ENCODE measurements at regions not wholly inside any gene's neighbourhood (a gene's known extent, or its start where the extent isn't known, plus 50 kb on each side); places are given as distances from the start of the nearest gene placed in this dataset.
"Not testable (repeated sequence)": the region's sequence is repeated elsewhere in the genome, so short reads cannot be mapped to it uniquely, and the experiment has no call there.

DNA sequence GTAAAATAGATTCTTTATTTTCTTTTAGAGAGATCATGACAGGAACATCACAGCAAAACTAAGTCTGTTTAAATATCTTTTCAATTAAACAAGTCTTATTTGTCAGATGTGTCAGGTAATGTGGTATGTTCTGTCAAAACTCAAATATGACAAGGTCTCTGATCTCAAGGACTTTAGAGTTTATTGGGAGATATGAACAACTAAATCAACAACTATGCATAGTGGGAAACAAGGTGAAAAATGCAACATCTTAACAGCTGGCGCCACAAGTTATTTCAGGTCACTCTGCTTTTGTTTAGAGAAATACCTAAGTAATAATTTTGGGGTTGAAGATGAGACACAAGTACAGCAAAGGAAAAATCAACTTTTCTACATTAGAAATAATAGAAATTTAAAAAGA lies 779.4 kb upstream of the ADGRL4 start:
- DNase-seq: no peak

DNA sequence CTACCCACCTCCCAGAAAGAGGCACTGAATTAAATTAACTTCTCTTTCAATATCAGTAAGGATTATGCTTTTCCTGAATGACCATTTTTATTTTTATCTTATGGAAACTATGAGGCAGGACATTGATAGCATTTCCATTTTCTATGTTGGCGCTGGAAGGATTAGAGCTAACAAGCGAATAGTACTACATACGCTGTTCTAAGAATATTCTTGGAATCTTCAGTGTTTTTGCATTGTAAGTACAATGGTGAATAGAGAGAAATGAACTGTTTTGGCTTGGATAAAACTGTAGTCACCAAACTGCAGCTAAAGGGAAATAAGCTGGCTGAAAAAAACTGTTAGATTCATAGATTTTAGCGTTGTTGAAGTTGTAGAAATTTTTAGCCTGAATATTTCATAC lies 779.0 kb upstream of the ADGRL4 start:
- no peak for DNase-seq

DNA sequence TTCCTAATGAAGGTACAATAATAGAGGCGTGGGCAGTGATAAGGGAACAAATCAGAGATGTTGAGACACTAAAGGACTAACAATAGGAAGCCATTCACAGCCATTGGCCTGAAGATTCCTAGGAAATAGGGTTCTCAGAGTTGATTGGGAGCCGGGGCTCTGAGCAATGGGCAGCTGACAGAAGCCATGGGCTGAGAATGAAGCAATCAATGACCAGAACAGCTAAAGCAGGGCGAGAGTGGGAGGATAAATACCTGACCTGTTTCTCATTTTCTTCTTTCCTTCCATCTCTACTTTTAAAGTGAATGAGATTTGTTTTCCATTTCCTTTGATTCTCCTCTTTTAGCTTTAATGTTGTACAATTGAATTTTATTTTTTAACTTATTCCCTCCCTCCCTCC lies 774.7 kb upstream of the ADGRL4 start:
- no peak for DNase-seq

DNA sequence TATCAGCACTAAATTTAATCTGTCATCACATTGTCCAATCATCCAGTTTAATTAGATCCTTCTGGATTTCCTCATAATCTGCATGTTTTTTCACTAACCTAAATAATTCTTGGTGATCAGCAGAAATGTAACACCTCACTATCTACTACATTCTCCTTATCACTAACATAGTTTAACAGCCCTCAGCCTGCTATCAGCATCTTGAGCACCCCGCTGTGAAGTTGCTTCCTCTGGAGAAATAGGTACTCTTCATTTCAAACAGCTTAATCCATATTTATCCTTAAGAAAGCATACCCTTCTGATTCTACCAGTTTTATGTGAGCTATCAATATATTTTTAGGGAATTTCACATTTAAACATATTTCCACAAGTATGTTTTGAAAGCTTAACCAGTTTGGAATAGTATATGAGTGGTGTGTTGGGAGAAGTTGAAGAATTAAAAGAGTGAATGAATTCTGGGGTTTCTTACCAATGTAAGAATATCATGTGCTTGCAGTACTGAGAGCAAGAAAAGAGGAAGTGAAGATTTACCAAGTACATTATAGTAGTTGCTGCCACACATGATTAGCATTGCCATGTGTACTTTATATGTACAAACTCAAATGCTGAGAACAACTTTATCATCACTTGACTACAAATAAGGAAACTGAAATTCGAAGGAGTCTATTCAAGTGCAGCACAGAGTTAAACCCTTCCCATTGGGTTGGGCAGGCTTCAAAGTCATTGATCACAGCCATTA lies 771.1 kb upstream of the ADGRL4 start:
- no peak for DNase-seq

DNA sequence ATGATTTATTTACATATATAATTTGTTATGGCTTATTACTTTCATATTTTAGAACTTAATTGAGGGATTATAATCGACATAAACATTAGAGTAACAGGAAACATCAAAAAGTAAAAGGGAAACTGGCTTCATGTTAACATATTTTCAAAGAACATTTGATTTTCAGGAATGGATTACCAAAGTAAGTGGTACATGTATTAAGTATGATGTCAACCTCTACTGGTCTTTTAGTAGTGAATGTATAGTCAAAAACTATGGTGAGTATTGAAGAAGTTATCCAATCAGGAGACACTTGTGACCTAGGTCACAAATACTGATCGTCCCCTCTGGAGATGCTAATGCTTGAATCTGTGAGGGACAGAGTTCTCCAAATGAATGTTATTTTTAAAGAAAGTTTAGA lies 768.9 kb upstream of the ADGRL4 start:
- DNase-seq: no peak

DNA sequence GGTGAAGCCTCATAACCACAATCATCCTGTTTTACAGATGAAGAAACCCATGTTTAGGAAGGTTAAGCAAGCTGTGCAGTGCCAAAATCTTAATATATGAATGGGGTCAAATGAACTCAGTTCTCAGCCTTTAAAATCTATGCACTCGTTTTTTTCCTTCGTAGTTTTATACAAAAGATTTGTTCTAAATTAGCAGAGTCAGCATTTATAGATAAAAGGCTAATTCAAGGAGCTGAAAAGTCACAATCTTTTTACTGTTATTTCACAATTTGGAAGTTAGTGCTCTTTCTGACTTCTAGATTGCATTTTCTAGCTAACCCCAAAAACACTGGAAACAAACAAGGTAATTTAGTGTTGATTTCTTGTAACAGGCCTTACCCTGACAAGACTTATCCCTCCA lies 766.9 kb upstream of the ADGRL4 start:
- DNase-seq: no peak

DNA sequence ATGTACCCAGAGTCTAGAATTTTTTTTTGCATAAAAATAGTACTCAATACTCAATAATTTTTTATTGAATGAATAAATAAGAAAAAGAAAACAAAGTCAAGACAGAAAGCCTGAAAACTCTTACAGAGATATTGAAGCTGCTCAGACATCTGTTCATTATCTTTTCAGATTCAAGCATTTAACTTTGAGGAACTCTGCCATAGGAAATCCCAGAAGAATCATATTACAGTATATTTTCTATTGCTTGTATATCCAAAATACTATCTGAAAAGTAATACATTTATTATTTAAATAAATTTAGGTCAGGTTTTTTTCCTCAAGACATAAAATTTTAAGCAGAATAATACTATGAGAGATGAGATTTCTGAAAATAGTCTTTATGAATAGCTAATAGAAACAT lies 755.9 kb upstream of the ADGRL4 start:
- no peak for DNase-seq

DNA sequence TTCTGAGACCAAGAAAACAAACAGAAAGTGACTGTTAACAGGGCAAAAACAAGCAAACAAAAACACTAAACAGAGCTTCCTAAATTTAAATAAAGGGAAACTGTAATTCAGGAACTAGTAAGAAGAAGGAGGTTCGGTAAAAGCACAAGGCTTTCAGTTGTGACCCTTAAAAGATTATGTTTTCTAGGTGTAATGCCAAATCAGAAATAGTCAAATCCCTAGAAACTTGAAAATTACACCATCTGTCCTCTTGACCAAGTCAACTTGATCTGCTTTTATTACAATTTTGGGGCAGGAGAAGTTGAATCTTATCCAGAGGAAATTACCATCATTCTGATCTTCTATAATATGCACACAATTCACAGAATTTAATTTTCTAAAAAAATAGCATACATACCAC lies 754.0 kb upstream of the ADGRL4 start:
- DNase-seq: no peak

DNA sequence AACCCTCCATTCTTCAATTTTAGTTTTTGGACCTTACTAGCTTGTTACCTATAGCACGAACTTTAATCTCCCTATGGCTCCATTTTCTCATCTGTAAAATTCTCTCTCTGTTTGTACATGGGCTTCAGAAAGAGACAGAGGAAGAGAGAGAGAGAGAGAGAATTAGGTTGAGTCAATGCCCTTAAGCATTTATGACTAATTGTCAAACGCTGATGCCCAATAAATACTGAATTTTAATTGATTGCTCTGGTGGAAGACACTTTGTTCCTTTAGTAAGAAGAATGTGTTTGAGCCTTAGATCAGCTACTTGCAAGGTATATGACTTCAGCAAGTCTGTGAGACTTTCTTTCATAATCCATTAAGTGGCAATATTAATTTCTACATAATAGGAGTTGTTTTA lies 743.1 kb upstream of the ADGRL4 start:
- no peak for DNase-seq

DNA sequence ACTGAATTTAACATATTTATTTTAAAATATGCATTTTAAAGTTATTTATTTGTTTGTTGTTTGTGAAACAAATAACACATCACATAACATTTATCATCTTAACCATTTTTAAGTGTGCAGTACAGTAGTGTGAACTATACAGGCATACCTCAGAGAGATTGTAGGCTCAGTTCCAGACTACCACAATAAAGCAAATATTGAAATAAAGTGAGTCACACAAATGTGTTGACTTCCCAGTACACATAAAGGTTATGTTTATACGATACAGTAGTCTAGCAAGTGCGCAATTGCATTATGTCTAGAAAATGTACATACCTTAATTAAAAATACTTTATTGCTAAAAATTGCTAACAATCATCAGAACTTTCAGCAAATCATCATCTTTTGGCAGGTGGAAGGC lies 739.4 kb upstream of the ADGRL4 start:
- no peak for DNase-seq

DNA sequence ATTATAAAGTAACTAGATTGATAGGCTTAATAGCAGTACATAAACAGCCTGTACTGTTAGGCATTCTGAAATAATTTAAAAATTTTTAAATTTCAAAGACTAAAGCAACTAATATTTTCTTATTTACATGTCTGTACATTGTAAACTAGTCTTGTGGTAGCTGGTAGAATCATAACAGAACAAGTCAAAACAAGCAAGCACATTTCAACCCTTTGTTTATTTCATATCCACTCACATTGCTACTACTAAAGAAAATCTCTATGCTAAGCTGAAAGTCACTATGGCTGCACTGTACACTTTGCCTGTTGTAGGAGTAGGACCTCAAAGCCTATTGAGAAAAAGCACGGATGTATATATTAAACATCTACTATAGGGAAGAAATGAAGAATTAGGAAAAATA lies 738.2 kb upstream of the ADGRL4 start:
- DNase-seq: no peak

DNA sequence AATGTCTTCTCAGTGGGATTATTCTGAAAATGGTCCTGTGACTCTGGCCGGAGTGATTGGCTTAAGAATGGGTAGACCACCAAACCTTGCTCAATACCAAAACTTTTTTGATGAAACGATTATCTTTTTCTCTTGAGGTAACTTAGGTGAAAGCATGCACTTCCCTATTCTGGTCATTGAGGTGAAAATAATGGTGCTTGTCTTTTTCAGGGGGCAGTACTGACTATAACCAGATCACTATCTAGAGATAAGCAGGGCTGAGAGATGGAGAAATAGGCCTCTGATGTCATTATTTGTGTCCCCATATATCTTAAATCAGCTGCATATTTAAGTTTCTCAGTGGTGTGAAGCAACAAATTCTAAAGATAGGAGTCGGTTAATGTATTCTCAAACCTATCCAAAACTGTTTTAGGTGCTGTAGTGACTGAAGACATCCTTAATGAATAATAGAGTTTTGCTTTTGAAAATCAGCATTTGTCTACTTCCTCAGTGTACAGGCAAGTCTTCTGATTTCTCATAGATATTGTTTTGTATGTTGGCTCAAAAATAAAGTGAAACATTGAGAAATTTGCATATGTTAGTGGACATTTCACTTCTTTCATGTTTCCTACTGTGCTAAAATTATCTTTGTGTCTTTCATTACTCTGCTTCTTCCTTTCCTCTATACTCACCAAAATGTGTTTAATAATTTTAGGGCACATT lies 735.3 kb upstream of the ADGRL4 start:
- DNase-seq: no peak

DNA sequence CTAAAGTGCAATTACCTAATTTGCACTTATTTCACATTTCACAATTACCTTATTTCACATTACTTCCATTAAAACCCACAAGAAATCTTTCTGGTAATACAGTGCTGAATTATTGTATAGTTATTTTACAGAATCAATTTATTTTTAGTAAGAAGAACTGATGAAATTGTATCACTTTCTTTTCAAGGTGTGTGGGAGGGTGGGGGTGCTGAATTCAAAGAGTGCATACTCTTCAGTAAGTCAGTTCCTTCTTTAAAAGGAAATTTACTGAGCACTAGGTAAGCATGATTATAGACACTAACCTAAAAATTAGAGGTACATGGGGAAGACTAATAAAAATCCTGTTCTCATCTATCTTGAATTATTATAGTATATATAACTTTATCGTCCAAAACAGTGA lies 731.6 kb upstream of the ADGRL4 start:
- no peak for DNase-seq

DNA sequence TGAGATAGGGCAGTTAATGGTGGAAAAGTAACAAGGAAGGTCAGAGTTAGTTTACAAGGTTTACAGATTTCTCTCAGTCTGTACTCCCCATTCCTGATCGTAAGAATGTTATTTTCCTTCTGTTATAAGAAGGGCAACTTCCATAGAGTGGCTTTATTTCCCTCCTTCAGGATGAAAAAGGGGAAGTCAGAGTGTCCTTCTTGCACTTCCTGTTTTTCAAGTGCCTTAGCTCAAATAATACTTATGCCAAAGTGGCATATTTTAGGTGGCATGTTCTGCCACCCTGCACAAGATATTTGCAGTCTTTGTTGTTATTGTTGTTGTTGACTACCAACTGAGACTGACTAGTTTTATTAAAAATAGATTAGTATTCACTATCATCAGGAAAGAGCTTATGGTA lies 730.7 kb upstream of the ADGRL4 start:
- DNase-seq: no peak

DNA sequence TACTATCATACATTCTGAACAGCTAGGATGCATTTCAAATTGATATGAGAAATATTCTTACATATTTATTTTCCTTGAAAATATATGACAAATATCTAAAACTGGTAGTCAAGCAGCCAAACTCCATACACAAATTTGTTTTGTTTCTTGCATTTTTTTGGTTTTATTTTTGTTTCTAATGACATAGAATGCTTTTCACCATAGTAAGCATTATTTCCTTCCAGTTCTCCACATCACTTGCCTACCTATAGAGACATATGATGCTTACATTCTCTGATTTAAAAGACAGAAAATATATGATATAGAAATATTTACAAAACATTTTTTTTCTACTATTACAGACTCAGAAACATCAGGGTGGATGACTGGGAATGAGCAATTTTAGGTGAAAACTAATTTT lies 726.4 kb upstream of the ADGRL4 start:
- no peak for DNase-seq

DNA sequence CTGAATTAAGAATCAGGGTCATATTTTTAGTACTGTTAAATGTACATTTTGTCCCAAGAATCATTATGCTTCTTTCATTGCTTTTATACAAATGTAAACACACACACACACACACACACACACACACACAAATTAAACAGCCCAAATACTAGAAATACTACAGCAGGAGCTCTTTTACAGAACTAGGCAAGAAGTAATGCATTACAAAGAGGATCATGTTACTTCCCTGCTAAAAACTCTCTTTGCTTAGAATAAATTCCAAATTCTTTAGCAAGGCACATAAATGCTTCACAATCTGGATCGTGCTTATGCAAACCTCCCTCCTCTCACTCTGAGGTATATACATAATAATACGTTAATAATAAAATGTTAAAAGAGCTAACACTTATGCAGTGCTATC lies 720.4 kb upstream of the ADGRL4 start:
- DNase-seq: no peak

DNA sequence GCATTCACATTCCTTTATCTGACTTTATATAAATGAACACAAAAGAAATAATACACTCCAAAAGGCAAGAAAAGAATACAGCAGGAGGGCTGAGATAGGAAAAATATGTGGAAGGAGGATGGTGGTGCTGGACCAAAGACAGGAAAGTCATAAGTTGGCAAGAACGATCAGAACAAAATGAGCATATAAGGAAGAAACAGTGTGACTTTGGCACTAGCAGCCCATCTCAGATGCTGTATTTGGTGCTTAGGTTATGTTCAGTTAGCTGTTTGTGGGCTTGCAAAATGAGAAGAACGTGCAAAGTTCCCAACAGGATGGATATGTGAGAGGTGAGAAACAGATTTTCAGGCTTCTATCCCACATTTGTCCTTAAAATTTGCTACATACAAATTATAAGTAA lies 719.8 kb upstream of the ADGRL4 start:
- no peak for DNase-seq

DNA sequence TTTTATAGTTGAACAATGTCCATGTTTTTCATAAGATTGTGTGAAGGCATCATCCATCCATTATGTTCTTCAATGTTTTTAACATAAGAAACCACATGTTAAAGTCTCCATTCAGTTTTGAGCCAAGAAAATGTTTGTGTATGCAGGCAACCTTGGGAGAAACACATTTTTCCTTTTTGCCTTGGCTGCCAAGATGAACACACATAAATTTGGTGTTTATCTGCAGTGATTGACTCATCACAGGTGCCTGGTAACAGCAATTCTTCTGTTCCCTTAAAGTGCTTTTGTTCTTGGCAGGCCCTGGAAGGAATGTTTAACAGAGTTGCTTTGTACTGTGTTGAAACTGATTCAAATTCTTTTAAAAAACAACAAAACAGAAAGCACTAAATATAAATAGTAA lies 709.9 kb upstream of the ADGRL4 start:
- no peak for DNase-seq

DNA sequence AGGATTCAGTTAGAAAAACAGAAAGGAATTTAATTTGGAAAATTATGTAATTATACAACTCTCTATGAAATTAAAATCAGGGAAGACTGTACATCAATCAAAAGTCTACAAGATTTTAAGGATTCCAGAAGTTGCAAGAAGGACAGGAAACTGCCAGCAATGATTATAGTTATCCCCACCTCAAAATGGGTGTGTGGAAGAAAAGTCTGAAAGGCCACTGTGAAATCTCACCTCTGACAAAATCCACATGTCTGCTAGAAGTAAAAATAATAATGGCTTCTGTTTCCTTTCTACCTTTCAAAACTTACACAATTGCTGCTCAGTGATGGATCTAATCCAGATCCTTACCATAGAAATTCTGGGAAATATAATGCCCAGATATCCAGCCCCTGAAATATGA lies 708.1 kb upstream of the ADGRL4 start:
- DNase-seq: no peak

DNA sequence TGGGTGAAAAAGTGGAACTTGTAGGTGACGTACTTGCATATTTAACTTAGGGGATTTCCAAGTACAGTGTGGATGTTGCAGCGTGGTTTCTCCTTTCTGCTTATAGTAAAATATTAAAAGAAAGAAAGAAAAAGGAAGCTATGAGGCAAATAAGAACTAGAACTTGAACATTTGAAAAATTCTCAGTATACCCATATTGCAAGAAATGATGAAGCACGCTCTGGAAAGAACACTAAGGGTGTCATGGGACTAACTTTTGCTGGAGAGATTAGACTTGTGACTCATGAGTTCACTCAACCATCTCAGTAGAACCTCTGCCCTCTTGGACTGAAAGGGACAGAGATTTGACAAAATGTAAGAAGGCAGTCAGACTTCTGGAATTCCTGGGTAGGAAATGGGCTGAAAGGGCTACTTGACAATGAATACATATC lies 704.5 kb upstream of the ADGRL4 start:
- no peak for DNase-seq

DNA sequence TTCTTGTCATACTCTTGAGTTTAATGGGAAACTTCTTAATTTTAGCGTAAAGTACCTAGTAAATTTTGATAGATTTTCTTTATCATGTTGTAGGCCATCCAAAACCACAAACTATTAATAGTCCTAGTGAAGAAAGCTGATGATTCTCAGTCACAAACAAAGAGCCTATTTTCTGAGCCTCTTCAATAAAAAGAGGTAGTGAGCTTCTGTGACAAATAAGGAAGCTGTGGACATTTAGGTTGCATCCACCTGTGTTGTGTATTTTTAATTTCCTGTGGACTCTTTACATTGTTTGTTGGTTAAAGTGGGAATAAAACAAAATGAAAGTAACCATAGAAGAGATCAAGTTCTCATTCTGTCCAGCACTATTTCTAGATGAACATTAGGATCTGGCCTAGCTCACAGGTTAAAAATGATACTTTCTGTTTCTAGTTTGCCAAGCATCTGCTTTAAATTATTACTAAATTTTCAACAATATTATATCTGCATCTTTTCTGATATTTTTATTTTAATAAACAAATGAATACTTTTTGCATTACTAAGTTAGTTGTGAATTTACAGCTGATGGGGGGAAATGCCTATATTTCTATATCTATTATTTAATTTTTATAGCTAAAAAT lies 702.2 kb upstream of the ADGRL4 start:
- DNase-seq: no peak

DNA sequence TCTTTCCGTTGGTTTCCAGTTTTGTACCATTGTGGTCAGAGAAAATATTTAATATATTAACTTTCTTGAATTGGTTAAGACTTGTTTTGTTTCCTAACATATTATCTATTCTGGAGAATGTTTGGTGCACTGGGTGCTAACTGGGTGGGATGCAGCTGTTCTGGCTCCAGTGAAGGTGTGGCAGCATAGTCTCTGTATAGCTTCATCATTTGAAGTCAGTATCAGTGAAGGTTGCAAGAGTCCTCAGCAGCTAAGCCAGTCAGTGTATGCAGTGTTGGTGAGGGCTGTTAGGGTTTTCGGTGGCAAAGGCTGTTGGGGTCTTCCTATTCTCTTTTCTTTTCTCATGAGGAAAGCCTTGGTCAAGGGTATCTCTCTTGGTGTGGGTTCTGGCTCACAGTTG lies 698.7 kb upstream of the ADGRL4 start:
- no peak for DNase-seq

DNA sequence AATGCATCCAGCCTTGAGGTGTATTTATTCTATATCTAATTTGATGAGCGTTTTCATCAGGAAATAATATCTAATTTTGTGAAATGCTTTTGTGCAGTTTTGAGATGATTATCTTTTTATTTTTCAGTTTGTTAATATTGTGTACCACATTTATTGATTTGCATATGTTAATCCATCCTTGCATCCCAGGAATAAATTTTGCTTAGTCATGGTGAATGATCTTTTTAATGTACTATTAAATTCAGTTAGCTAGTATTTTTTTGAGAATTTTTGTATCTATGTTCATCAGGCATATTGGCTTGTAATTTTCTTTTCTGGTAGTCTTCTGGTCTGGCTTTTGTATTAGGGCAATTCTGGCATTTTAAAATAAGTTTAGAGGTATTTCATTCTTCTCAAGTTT lies 697.5 kb upstream of the ADGRL4 start:
- DNase-seq: no peak

DNA sequence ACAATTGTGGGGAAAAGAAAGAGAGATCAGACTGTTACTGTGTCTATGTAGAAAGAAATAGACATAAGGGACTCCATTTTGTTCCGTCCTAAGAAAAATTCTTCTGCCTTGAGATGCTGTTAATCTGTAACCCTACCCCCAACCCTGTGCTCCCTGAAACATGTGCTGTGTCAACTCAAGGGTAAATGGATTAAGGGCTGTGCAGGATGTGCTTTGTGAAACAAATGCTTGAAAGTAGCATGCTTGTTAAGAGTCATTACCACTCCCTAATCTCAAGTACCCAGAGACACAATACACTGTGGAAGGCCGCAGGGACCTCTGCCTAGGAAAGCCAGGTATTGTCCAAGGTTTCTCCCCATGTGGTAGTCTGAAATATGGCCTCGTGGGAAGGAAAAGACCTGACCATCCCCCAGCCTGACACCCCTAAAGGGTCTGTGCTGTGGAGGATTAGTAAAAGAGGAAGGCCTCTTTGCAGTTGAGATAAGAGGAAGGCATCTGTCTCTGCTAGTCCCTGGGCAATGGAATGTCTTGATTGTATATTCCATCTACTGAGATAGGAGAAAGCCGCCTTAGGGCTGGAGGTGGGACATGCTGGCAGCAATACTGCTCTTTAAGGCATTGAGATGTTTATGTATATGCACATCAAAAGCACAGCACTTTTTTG lies 695.9 kb upstream of the ADGRL4 start:
- DNase-seq: not testable (repeated sequence)
